ENCODE measurements at regions not wholly inside any gene's neighbourhood (a gene's known extent, or its start where the extent isn't known, plus 50 kb on each side); places are given as distances from the start of the nearest gene placed in this dataset.
"Not testable (repeated sequence)": the region's sequence is repeated elsewhere in the genome, so short reads cannot be mapped to it uniquely, and the experiment has no call there.

DNA sequence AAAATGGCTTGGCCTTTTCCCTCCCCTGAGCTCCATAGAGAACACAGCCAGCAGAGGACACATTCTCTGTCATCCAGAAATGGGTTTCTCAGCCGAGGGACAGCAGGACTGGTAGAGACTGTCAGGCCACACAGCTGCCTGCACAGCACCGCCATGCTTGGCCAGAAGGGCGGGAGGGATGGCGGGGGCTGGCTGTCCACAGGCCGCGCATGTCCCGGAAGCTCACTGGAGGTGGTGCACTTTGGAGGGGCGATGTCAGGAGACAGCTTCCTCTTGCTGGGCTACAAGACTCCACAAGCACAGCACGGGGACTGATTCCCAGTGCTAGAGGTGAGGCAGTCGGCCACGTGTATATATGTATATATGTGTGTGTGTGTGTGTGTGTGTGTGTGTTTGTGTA is 125.3 kb downstream of the GOLGA6L4 start:
- H3K4me3 ChIP-seq (ENCODE audit: low read length, poor library complexity, severe bottlenecking); H2AFZ ChIP-seq (ENCODE audit: low read length); H4K20me1 ChIP-seq (ENCODE audit: insufficient read depth, low read length, poor library complexity, severe bottlenecking); H3F3A ChIP-seq (ENCODE audit: low read depth); H3K9me3 ChIP-seq (ENCODE audit: insufficient read depth, low read depth, low read length); H3K36me3 ChIP-seq (ENCODE audit: insufficient read depth, low read length); H3K4me2 ChIP-seq (ENCODE audit: low read depth, low read length, poor library complexity, severe bottlenecking); H3K4me1 ChIP-seq (ENCODE audit: insufficient read depth, low read length, poor library complexity, severe bottlenecking); H3K79me2 ChIP-seq (ENCODE audit: insufficient read depth, low read length); H3K27me3 ChIP-seq (ENCODE audit: insufficient read depth, low read length, poor library complexity, severe bottlenecking); H3K9ac ChIP-seq (ENCODE audit: low read depth, low read length, poor library complexity, severe bottlenecking); H3K9me2 ChIP-seq (replicated peaks; ENCODE audit: low read depth, low read length): not testable (repeated sequence)

DNA sequence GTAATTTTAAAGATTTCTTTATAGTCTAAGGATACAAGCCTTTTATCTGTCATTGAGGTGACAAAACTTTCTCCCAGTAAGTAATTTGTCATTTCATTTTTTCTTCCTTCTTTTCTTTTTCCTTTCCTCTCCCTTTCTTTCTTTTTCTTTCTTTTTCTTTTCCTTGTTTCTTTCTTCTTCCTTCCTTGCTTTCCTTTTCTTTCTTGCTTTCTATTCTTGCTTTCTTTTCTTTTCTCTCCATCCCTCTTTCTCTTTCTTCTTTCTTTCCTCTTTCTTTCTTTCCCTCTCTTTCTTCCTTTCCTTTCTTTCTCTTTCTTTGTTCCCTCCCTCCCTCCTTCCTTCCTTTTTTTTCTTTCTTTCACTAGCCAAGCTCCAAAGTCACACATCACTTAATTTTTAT is 148.8 kb downstream of the GOLGA6L4 start:
- H3K4me3 ChIP-seq (ENCODE audit: low read length, poor library complexity, severe bottlenecking); H3F3A ChIP-seq (ENCODE audit: low read depth); H3K4me2 ChIP-seq (ENCODE audit: low read depth, low read length, poor library complexity, severe bottlenecking); H3K27me3 ChIP-seq (ENCODE audit: insufficient read depth, low read length, poor library complexity, severe bottlenecking); H4K20me1 ChIP-seq (ENCODE audit: insufficient read depth, low read length, poor library complexity, severe bottlenecking); H3K79me2 ChIP-seq (ENCODE audit: insufficient read depth, low read length); H3K9me3 ChIP-seq (ENCODE audit: insufficient read depth, low read depth, low read length); H3K4me1 ChIP-seq (ENCODE audit: insufficient read depth, low read length, poor library complexity, severe bottlenecking); H2AFZ ChIP-seq (ENCODE audit: low read length); H3K36me3 ChIP-seq (ENCODE audit: insufficient read depth, low read length); H3K9me2 ChIP-seq (replicated peaks; ENCODE audit: low read depth, low read length); H3K9ac ChIP-seq (ENCODE audit: low read depth, low read length, poor library complexity, severe bottlenecking): not testable (repeated sequence)

DNA sequence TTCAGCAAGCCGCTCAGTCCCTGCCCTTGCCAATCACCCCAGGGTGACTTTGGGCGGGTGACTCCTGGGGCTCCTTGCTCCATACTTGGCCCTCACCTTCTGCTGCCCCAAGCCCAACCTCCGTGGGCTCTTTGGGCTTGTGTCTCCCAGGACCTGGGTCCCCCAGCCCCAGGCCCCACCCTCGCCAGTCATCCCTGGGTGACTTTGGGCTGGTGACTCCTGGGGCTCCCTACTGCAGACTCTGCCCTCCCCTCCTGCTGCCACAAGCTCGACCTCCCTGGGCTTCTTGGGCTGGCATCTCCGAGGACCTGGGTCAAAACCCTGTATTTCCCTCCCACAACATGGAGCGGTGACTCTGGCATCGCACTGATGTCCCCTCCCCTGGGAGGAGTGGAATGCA is 151.5 kb downstream of the GOLGA6L4 start:
- H3K4me1 ChIP-seq (ENCODE audit: insufficient read depth, low read length, poor library complexity, severe bottlenecking) = no peaks in the 10 kb centered on the region
- no peaks in the 10 kb centered on the region for H3K27me3 ChIP-seq (ENCODE audit: insufficient read depth, low read length, poor library complexity, severe bottlenecking)
- no peaks in the 10 kb centered on the region for H3K79me2 ChIP-seq (ENCODE audit: insufficient read depth, low read length)
- no peaks in the 10 kb centered on the region for H3F3A ChIP-seq (ENCODE audit: low read depth)
- TF ChIP-seq, protein P1, sequence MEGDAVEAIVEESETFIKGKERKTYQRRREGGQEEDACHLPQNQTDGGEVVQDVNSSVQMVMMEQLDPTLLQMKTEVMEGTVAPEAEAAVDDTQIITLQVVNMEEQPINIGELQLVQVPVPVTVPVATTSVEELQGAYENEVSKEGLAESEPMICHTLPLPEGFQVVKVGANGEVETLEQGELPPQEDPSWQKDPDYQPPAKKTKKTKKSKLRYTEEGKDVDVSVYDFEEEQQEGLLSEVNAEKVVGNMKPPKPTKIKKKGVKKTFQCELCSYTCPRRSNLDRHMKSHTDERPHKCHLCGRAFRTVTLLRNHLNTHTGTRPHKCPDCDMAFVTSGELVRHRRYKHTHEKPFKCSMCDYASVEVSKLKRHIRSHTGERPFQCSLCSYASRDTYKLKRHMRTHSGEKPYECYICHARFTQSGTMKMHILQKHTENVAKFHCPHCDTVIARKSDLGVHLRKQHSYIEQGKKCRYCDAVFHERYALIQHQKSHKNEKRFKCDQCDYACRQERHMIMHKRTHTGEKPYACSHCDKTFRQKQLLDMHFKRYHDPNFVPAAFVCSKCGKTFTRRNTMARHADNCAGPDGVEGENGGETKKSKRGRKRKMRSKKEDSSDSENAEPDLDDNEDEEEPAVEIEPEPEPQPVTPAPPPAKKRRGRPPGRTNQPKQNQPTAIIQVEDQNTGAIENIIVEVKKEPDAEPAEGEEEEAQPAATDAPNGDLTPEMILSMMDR (conservative IDR thresholded peaks at IDR 0.05; ENCODE audit: low read length) = no peak
- TF ChIP-seq EZH2phosphoT487 (IDR thresholded peaks at IDR 0.05; ENCODE audit: borderline replicate concordance) = no peak
- H3K9me3 ChIP-seq (ENCODE audit: insufficient read depth, low read depth, low read length) = no peaks in the 10 kb centered on the region
- H3K36me3 ChIP-seq (ENCODE audit: insufficient read depth, low read length) = no peaks in the 10 kb centered on the region
- no peaks in the 10 kb centered on the region for H4K20me1 ChIP-seq (ENCODE audit: insufficient read depth, low read length, poor library complexity, severe bottlenecking)
- no peak overlapping the region for H3K4me3 ChIP-seq (ENCODE audit: low read length, poor library complexity, severe bottlenecking)
- no peak overlapping the region for H2AFZ ChIP-seq (ENCODE audit: low read length)
- H3K9me2 ChIP-seq (replicated peaks; ENCODE audit: low read depth, low read length) = no peaks in the 10 kb centered on the region
- H3K9ac ChIP-seq (ENCODE audit: low read depth, low read length, poor library complexity, severe bottlenecking) = no peak overlapping the region
- H3K4me2 ChIP-seq (ENCODE audit: low read depth, low read length, poor library complexity, severe bottlenecking) = no peak overlapping the region

DNA sequence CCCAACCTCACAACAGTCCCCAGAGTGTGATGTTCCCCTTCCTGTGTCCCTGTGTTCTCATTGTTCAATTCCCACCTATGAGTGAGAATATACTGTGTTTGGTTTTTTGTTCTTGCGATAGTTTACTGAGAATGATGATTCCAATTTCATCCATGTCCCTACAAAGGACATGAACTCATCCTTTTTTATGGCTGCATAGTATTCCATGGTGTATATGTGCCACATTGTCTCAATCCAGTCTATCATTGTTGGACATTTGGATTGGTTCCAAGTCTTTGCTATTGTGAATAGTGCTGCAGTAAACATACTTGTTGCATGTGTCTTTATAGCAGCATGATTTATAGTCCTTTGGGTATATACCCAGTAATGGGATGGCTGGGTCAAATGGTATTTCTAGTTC is 152.6 kb downstream of the GOLGA6L4 start:
- not testable (repeated sequence) for H3K9me2 ChIP-seq (replicated peaks; ENCODE audit: low read depth, low read length); H3F3A ChIP-seq (ENCODE audit: low read depth)

DNA sequence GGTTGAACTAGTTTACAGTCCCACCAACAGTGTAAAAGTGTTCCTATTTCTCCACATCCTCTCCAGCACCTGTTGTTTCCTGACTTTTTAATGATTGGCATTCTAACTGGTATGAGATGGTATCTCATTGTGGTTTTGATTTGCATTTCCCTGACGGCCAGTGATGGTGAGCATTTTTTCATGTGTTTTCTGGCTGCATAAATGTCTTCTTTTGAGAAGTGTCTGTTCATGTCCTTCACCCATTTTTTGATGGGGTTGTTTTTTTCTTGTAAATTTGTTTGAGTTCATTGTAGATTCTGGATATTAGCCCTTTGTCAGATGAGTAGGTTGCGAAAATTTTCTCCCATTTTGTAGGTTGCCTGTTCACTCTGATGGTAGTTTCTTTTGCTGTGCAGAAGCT is 153.1 kb downstream of the GOLGA6L4 start:
- not testable (repeated sequence) for H3K9ac ChIP-seq (ENCODE audit: low read depth, low read length, poor library complexity, severe bottlenecking); H3K4me2 ChIP-seq (ENCODE audit: low read depth, low read length, poor library complexity, severe bottlenecking); H3K4me1 ChIP-seq (ENCODE audit: insufficient read depth, low read length, poor library complexity, severe bottlenecking); H3K27me3 ChIP-seq (ENCODE audit: insufficient read depth, low read length, poor library complexity, severe bottlenecking); H4K20me1 ChIP-seq (ENCODE audit: insufficient read depth, low read length, poor library complexity, severe bottlenecking); H3K9me3 ChIP-seq (ENCODE audit: insufficient read depth, low read depth, low read length); H3K79me2 ChIP-seq (ENCODE audit: insufficient read depth, low read length); H3F3A ChIP-seq (ENCODE audit: low read depth); H3K4me3 ChIP-seq (ENCODE audit: low read length, poor library complexity, severe bottlenecking); H2AFZ ChIP-seq (ENCODE audit: low read length); H3K9me2 ChIP-seq (replicated peaks; ENCODE audit: low read depth, low read length); H3K36me3 ChIP-seq (ENCODE audit: insufficient read depth, low read length)

More for the DNA sequence above, 152.6 kb downstream of the GOLGA6L4 start:
- not testable (repeated sequence) for H3K4me3 ChIP-seq (ENCODE audit: low read length, poor library complexity, severe bottlenecking); H2AFZ ChIP-seq (ENCODE audit: low read length); H3K9ac ChIP-seq (ENCODE audit: low read depth, low read length, poor library complexity, severe bottlenecking); H3K4me1 ChIP-seq (ENCODE audit: insufficient read depth, low read length, poor library complexity, severe bottlenecking); H4K20me1 ChIP-seq (ENCODE audit: insufficient read depth, low read length, poor library complexity, severe bottlenecking); H3K27me3 ChIP-seq (ENCODE audit: insufficient read depth, low read length, poor library complexity, severe bottlenecking); H3K79me2 ChIP-seq (ENCODE audit: insufficient read depth, low read length); H3K36me3 ChIP-seq (ENCODE audit: insufficient read depth, low read length); H3K4me2 ChIP-seq (ENCODE audit: low read depth, low read length, poor library complexity, severe bottlenecking); H3K9me3 ChIP-seq (ENCODE audit: insufficient read depth, low read depth, low read length)

DNA sequence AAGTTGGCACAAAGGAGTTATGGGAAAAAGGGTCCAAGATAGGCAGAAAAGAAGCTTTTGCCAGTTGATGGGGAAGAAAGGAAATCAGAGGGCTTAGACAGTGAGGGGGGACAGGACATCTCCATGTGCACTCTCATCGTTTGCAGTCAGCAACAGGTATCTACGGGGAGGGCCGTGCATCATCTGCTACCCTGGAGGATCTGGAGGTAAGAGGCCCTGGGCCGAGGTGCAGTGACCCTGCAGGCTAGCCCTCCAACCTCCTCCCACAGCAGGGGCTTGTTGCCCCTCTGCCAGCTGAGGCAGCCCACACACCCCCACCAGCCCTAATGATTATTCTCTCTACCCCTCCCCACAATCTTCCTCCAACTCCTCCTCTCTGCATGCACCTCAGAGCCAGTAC is 154.8 kb downstream of the GOLGA6L4 start:
- not testable (repeated sequence) for H3K27me3 ChIP-seq (ENCODE audit: insufficient read depth, low read length, poor library complexity, severe bottlenecking); H3K4me2 ChIP-seq (ENCODE audit: low read depth, low read length, poor library complexity, severe bottlenecking); H3K36me3 ChIP-seq (ENCODE audit: insufficient read depth, low read length); H4K20me1 ChIP-seq (ENCODE audit: insufficient read depth, low read length, poor library complexity, severe bottlenecking); H3K4me1 ChIP-seq (ENCODE audit: insufficient read depth, low read length, poor library complexity, severe bottlenecking); H3K9ac ChIP-seq (ENCODE audit: low read depth, low read length, poor library complexity, severe bottlenecking); H3K9me2 ChIP-seq (replicated peaks; ENCODE audit: low read depth, low read length); H3K4me3 ChIP-seq (ENCODE audit: low read length, poor library complexity, severe bottlenecking); H3F3A ChIP-seq (ENCODE audit: low read depth); H3K79me2 ChIP-seq (ENCODE audit: insufficient read depth, low read length); H2AFZ ChIP-seq (ENCODE audit: low read length); H3K9me3 ChIP-seq (ENCODE audit: insufficient read depth, low read depth, low read length)
